ENCODE measurements at regions not wholly inside any gene's neighbourhood (a gene's known extent, or its start where the extent isn't known, plus 50 kb on each side); places are given as distances from the start of the nearest gene placed in this dataset.

DNA sequence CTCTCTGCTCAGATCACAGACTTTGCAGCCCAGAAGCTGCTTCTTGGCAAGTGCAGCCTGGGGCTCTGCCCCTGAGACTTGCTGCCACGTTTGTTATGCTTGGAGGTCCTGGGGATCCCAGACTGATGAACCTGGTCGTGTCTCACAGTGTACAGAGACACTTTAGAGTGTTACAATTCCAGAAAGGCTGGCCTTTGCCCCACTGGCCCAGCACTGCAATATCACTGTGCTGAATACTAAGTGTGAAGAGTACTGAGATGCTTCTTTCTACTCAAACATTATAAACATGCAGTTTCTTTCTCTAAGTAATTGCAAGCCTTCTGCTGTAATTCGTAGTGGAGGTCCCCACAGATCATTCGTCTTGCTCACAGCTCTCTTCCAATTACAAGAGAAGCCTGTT is 133.2 kb downstream of the MAP3K21 start:
- Mint-ChIP-seq H3K27ac (no peak overlapping the region; a peak in 2 of 7 replicates), H3K4me1 (peaks cover 17 to 19% of the 10 kb centered on the region in 2 experiments), H3K4me3 (no peak overlapping the region), H3K9me3 (no peaks in the 10 kb centered on the region; a peak in 1 of 5 replicates), H3K36me3 (ENCODE audit: insufficient read depth in 1 of 3, low read depth in 3 of 3) (no peaks in the 10 kb centered on the region), H3K27me3 (ENCODE audit: low read depth) (no peaks in the 10 kb centered on the region)
- Histone ChIP-seq H2BK5ac (ENCODE audit: insufficient read length, low read length) (no peak overlapping the region), H3K4ac (ENCODE audit: low read depth, low read length) (no peak overlapping the region), H2BK15ac (ENCODE audit: low read depth, low read length) (no peak overlapping the region), H2BK12ac (ENCODE audit: insufficient read length, low read depth, low read length) (peak overlapping the region; percentile 33), H2AK5ac (ENCODE audit: insufficient read length, low read length) (no peak overlapping the region), H4K20me1 (ENCODE audit: control insufficient read depth, insufficient read depth, insufficient read length) (no peaks in the 10 kb centered on the region), H3K4me2 (ENCODE audit: insufficient read depth, insufficient read length, low read length) (no peak overlapping the region), H2BK120ac (ENCODE audit: low read depth, low read length, poor library complexity, severe bottlenecking) (no peak overlapping the region), H2BK20ac (ENCODE audit: low read depth, low read length, poor library complexity, severe bottlenecking) (no peak overlapping the region), H3K27me3 (ENCODE audit: insufficient read depth, low read length) (no peaks in the 10 kb centered on the region), H3K18ac (ENCODE audit: insufficient read length, low read depth, low read length) (no peak overlapping the region), H3T11ph (ENCODE audit: low read length) (no peak overlapping the region), H3K23me2 (ENCODE audit: insufficient read length, low read depth, low read length, poor library complexity, severe bottlenecking) (no peaks in the 10 kb centered on the region), H3K9me3 (ENCODE audit: control insufficient read depth, low read depth, low read length) (no peaks in the 10 kb centered on the region), H2AFZ (ENCODE audit: low read length) (no peak overlapping the region), H3K79me1 (ENCODE audit: insufficient read depth, low read depth, low read length, poor library complexity, severe bottlenecking) (no peaks in the 10 kb centered on the region), H4K5ac (ENCODE audit: insufficient read length, low read depth, low read length) (no peak overlapping the region), H3K23ac (ENCODE audit: insufficient read length, low read depth, low read length) (no peak overlapping the region), H3K9ac (ENCODE audit: extremely low read depth, insufficient read length, low read length) (no peak overlapping the region), H3K14ac (ENCODE audit: insufficient read depth, low read length) (no peak overlapping the region), H3K79me2 (ENCODE audit: insufficient read depth, low read length) (no peaks in the 10 kb centered on the region), H3K27ac (ENCODE audit: insufficient read length, low read depth, low read length) (no peak overlapping the region), H3K56ac (ENCODE audit: insufficient read length, low read depth, low read length) (no peak overlapping the region), H4K91ac (ENCODE audit: insufficient read length, low read depth, low read length) (no peak overlapping the region), H4K8ac (replicated peaks; ENCODE audit: insufficient read length, low read depth, low read length) (no peak overlapping the region), H3K4me1 (ENCODE audit: insufficient read depth, low read length) (peaks cover 4% of the 10 kb centered on the region)
- no peak for DNase-seq
- WGBS (ENCODE audit: extremely low coverage, insufficient read length, low lambda C conversion rate) = no CpG with 5 or more reads among the region's 4 CpGs
- TF ChIP-seq, protein P1, sequence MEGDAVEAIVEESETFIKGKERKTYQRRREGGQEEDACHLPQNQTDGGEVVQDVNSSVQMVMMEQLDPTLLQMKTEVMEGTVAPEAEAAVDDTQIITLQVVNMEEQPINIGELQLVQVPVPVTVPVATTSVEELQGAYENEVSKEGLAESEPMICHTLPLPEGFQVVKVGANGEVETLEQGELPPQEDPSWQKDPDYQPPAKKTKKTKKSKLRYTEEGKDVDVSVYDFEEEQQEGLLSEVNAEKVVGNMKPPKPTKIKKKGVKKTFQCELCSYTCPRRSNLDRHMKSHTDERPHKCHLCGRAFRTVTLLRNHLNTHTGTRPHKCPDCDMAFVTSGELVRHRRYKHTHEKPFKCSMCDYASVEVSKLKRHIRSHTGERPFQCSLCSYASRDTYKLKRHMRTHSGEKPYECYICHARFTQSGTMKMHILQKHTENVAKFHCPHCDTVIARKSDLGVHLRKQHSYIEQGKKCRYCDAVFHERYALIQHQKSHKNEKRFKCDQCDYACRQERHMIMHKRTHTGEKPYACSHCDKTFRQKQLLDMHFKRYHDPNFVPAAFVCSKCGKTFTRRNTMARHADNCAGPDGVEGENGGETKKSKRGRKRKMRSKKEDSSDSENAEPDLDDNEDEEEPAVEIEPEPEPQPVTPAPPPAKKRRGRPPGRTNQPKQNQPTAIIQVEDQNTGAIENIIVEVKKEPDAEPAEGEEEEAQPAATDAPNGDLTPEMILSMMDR (conservative IDR thresholded peaks at IDR 0.05) = no peak

Measured in H9 (cell line).